Vagina (tissue), 2 donors: ENCODE measurements at regions not wholly inside any gene's neighbourhood (a gene's known extent, or its start where the extent isn't known, plus 50 kb on each side); places are given as distances from the start of the nearest gene placed in this dataset.
"Not testable (repeated sequence)": the region's sequence is repeated elsewhere in the genome, so short reads cannot be mapped to it uniquely, and the experiment has no call there.

ENCODE experiments used
- DNase-seq, 2 donors: peaks; one replicate each; pipeline ENCODE4 v3.0.0-alpha.2; 2017; ENCODE audit errors: extremely low spot score in 2 of 2
- H3K27ac ChIP-seq: fragments of 200-600 bp; sonication (generic); one replicate; pipeline ENCODE4 v1.5.1; 2019
- H3K27me3 ChIP-seq: fragments of 200-600 bp; sonication (generic); one replicate; pipeline ENCODE4 v1.5.1; 2019
- H3K36me3 ChIP-seq, 2 donors: fragments of 200-600 bp; sonication (generic); one replicate each; pipeline ENCODE4 v1.5.1; 2017 to 2019
- H3K4me1 ChIP-seq: fragments of 200-600 bp; sonication (generic); one replicate; pipeline ENCODE4 v1.5.1; 2019
- H3K4me3 ChIP-seq, 2 donors: fragments of 200-600 bp; sonication (generic); 1 replicate in 1 of 2; 2 replicates in 1 of 2; pipeline ENCODE4 v1.5.1; 2016 to 2019
- H3K9me3 ChIP-seq: fragments of 200-600 bp; sonication (generic); one replicate; pipeline ENCODE4 v1.5.1; 2019
- CTCF ChIP-seq, 3 experiments: fragments of 450-650 bp in 2 of 3; fragments of 200-600 bp in 1 of 3; sonication (generic) in 1 of 3; IDR thresholded peaks; one replicate each; pipeline ENCODE4 v1.5.1; 2017 to 2019; ENCODE audit warnings: antibody characterized with exemption in 3 of 3, mild to moderate bottlenecking in 2 of 3, moderate library complexity in 2 of 3
- POLR2A ChIP-seq, 2 donors: fragments of 450-650 bp; IDR thresholded peaks; one replicate each; pipeline ENCODE4 v1.6.1; 2017; ENCODE audit warnings: antibody characterized with exemption in 2 of 2, mild to moderate bottlenecking in 2 of 2, moderate library complexity in 2 of 2
- POLR2AphosphoS5 ChIP-seq, 2 donors: sonication (generic); formaldehyde crosslinking; IDR thresholded peaks; one replicate each; pipeline ENCODE4 v1.9.0; 2017; ENCODE audit warnings: antibody characterized with exemption in 2 of 2, mild to moderate bottlenecking in 2 of 2, low read depth in 1 of 2; ENCODE audit not compliant: insufficient read depth in 1 of 2
- intact Hi-C: fragments of 100-400 bp; cut with DNase I; formaldehyde crosslinking; loops from one replicate; pipeline ENCODE4 v1.15.1; 2023

GRCh38 chr11:44389963-44390605 is 80.1 kb upstream of the ALX4 start:
- no peaks in the 10 kb centered on the region for H3K27me3 ChIP-seq
- H3K36me3 ChIP-seq, result no peaks in the 10 kb centered on the region
- no peaks in the 10 kb centered on the region for H3K9me3 ChIP-seq
- intact Hi-C loops, result no loop called here
- no peak overlapping the region for H3K27ac ChIP-seq
- DNase-seq, result no peak
- no peaks in the 10 kb centered on the region for H3K4me1 ChIP-seq
- H3K4me3 ChIP-seq, result no peak overlapping the region
- TF ChIP-seq POLR2A (IDR thresholded peaks at IDR 0.05), result no peak
- no peak for TF ChIP-seq POLR2AphosphoS5 (IDR thresholded peaks at IDR 0.05; ENCODE audit: insufficient read depth in 1 of 2, low read depth in 1 of 2)
- TF ChIP-seq CTCF (IDR thresholded peaks at IDR 0.05), result no peak

- H3K4me1 ChIP-seq, H3K27me3 ChIP-seq, H3K36me3 ChIP-seq, DNase-seq, H3K4me3 ChIP-seq, intact Hi-C loops, H3K27ac ChIP-seq, H3K9me3 ChIP-seq: not testable (repeated sequence)
Measured at GRCh38 chr11:44391004-44391403, 81.1 kb upstream of the ALX4 start.

GRCh38 chr11:44396746-44397145 is 86.8 kb upstream of the ALX4 start:
- intact Hi-C loops, H3K36me3 ChIP-seq, H3K27me3 ChIP-seq, DNase-seq, H3K27ac ChIP-seq, H3K4me3 ChIP-seq, H3K9me3 ChIP-seq, H3K4me1 ChIP-seq: not testable (repeated sequence)

- intact Hi-C loops, result no loop called here
- Histone ChIP-seq H3K4me3 (no peak overlapping the region), H3K27ac (no peak overlapping the region), H3K36me3 (no peaks in the 10 kb centered on the region), H3K27me3 (no peaks in the 10 kb centered on the region), H3K9me3 (no peaks in the 10 kb centered on the region), H3K4me1 (no peaks in the 10 kb centered on the region)
- no peak for DNase-seq
- TF ChIP-seq CTCF (IDR thresholded peaks at IDR 0.05), result no peak
- TF ChIP-seq POLR2A (IDR thresholded peaks at IDR 0.05), result no peak
- TF ChIP-seq POLR2AphosphoS5 (IDR thresholded peaks at IDR 0.05; ENCODE audit: insufficient read depth in 1 of 2, low read depth in 1 of 2), result no peak
Measured at GRCh38 chr11:44397586-44398178, 87.7 kb upstream of the ALX4 start.

- TF ChIP-seq POLR2AphosphoS5 (IDR thresholded peaks at IDR 0.05; ENCODE audit: insufficient read depth in 1 of 2, low read depth in 1 of 2) (no peak), CTCF (IDR thresholded peaks at IDR 0.05) (no peak), POLR2A (IDR thresholded peaks at IDR 0.05) (no peak)
Measured at GRCh38 chr11:44398266-44399030, 88.5 kb upstream of the ALX4 start.

GRCh38 chr11:44399968-44400367 is 90.0 kb upstream of the ALX4 start:
- Histone ChIP-seq H3K9me3 (no peaks in the 10 kb centered on the region), H3K27me3 (no peaks in the 10 kb centered on the region), H3K36me3 (no peaks in the 10 kb centered on the region), H3K4me3 (no peak overlapping the region), H3K4me1 (no peaks in the 10 kb centered on the region), H3K27ac (no peak overlapping the region)
- DNase-seq, result no peak
- no peak for TF ChIP-seq POLR2AphosphoS5 (IDR thresholded peaks at IDR 0.05; ENCODE audit: insufficient read depth in 1 of 2, low read depth in 1 of 2)
- no peak for TF ChIP-seq POLR2A (IDR thresholded peaks at IDR 0.05)
- TF ChIP-seq CTCF (IDR thresholded peaks at IDR 0.05), result no peak
- intact Hi-C loops, result no loop called here

More at GRCh38 chr11:44398266-44399030, 88.5 kb upstream of the ALX4 start:
- no peaks in the 10 kb centered on the region for H3K36me3 ChIP-seq
- no peak overlapping the region for H3K4me3 ChIP-seq
- H3K27ac ChIP-seq, result no peak overlapping the region
- DNase-seq, result no peak
- no peaks in the 10 kb centered on the region for H3K27me3 ChIP-seq
- intact Hi-C loops, result no loop called here
- no peaks in the 10 kb centered on the region for H3K4me1 ChIP-seq
- no peaks in the 10 kb centered on the region for H3K9me3 ChIP-seq
